ENCODE measurements at regions not wholly inside any gene's neighbourhood (a gene's known extent, or its start where the extent isn't known, plus 50 kb on each side); places are given as distances from the start of the nearest gene placed in this dataset.

- H4K20me1 ChIP-seq (ENCODE audit: insufficient read depth, low read length, poor library complexity, severe bottlenecking), result no peaks in the 10 kb centered on the region
- no peaks in the 10 kb centered on the region for H3F3A ChIP-seq (ENCODE audit: low read depth)
- H3K9me3 ChIP-seq (ENCODE audit: insufficient read depth, low read depth, low read length), result peaks cover 5% of the 10 kb centered on the region; the same call in 1 of the 2 replicates
- no peak overlapping the region for H3K4me2 ChIP-seq (ENCODE audit: low read depth, low read length, poor library complexity, severe bottlenecking)
- no peaks in the 10 kb centered on the region for H3K36me3 ChIP-seq (ENCODE audit: insufficient read depth, low read length)
- H3K9me2 ChIP-seq (replicated peaks; ENCODE audit: low read depth, low read length), result no peaks in the 10 kb centered on the region
- no peaks in the 10 kb centered on the region for H3K79me2 ChIP-seq (ENCODE audit: insufficient read depth, low read length)
- H3K27me3 ChIP-seq (ENCODE audit: insufficient read depth, low read length, poor library complexity, severe bottlenecking), result no peaks in the 10 kb centered on the region
- no peak overlapping the region for H3K9ac ChIP-seq (ENCODE audit: low read depth, low read length, poor library complexity, severe bottlenecking)
- TF ChIP-seq EZH2phosphoT487 (IDR thresholded peaks at IDR 0.05; ENCODE audit: borderline replicate concordance), result no peak
- TF ChIP-seq CTCF (conservative IDR thresholded peaks at IDR 0.05; ENCODE audit: low read length), result no peak
- no peak overlapping the region for H2AFZ ChIP-seq (ENCODE audit: low read length)
- H3K4me1 ChIP-seq (ENCODE audit: insufficient read depth, low read length, poor library complexity, severe bottlenecking), result no peaks in the 10 kb centered on the region
- no peak overlapping the region for H3K4me3 ChIP-seq (ENCODE audit: low read length, poor library complexity, severe bottlenecking)
These were observed 319.3 kb downstream of the RFC3 start for GRCh38 chr13:34137200-34137599.

- H3K4me2 ChIP-seq (ENCODE audit: low read depth, low read length, poor library complexity, severe bottlenecking), result no peak overlapping the region
- H3K79me2 ChIP-seq (ENCODE audit: insufficient read depth, low read length), result no peaks in the 10 kb centered on the region
- no peaks in the 10 kb centered on the region for H3K36me3 ChIP-seq (ENCODE audit: insufficient read depth, low read length)
- TF ChIP-seq CTCF (conservative IDR thresholded peaks at IDR 0.05; ENCODE audit: low read length), result no peak
- TF ChIP-seq EZH2phosphoT487 (IDR thresholded peaks at IDR 0.05; ENCODE audit: borderline replicate concordance), result no peak
- H3K9me3 ChIP-seq (ENCODE audit: insufficient read depth, low read depth, low read length), result peaks cover 5% of the 10 kb centered on the region; the same call in 1 of the 2 replicates
- H3K9me2 ChIP-seq (replicated peaks; ENCODE audit: low read depth, low read length), result no peaks in the 10 kb centered on the region
- H3F3A ChIP-seq (ENCODE audit: low read depth), result no peaks in the 10 kb centered on the region
- H3K4me3 ChIP-seq (ENCODE audit: low read length, poor library complexity, severe bottlenecking), result no peak overlapping the region
- H2AFZ ChIP-seq (ENCODE audit: low read length), result no peak overlapping the region
- no peaks in the 10 kb centered on the region for H4K20me1 ChIP-seq (ENCODE audit: insufficient read depth, low read length, poor library complexity, severe bottlenecking)
- no peaks in the 10 kb centered on the region for H3K27me3 ChIP-seq (ENCODE audit: insufficient read depth, low read length, poor library complexity, severe bottlenecking)
- H3K4me1 ChIP-seq (ENCODE audit: insufficient read depth, low read length, poor library complexity, severe bottlenecking), result no peaks in the 10 kb centered on the region
- no peak overlapping the region for H3K9ac ChIP-seq (ENCODE audit: low read depth, low read length, poor library complexity, severe bottlenecking)
These were observed 321.8 kb downstream of the RFC3 start for GRCh38 chr13:34139660-34140227.

- Histone ChIP-seq H3K9ac (ENCODE audit: low read depth, low read length, poor library complexity, severe bottlenecking) (no peak overlapping the region), H3K36me3 (ENCODE audit: insufficient read depth, low read length) (no peaks in the 10 kb centered on the region), H2AFZ (ENCODE audit: low read length) (no peak overlapping the region), H3K27me3 (ENCODE audit: insufficient read depth, low read length, poor library complexity, severe bottlenecking) (no peaks in the 10 kb centered on the region), H3K4me3 (ENCODE audit: low read length, poor library complexity, severe bottlenecking) (no peak overlapping the region), H3K4me1 (ENCODE audit: insufficient read depth, low read length, poor library complexity, severe bottlenecking) (no peaks in the 10 kb centered on the region), H3F3A (ENCODE audit: low read depth) (no peaks in the 10 kb centered on the region), H3K9me2 (replicated peaks; ENCODE audit: low read depth, low read length) (no peaks in the 10 kb centered on the region), H3K9me3 (ENCODE audit: insufficient read depth, low read depth, low read length) (no peaks in the 10 kb centered on the region; the same call in 1 of the 2 replicates), H3K79me2 (ENCODE audit: insufficient read depth, low read length) (no peaks in the 10 kb centered on the region), H4K20me1 (ENCODE audit: insufficient read depth, low read length, poor library complexity, severe bottlenecking) (no peaks in the 10 kb centered on the region), H3K4me2 (ENCODE audit: low read depth, low read length, poor library complexity, severe bottlenecking) (no peak overlapping the region)
- TF ChIP-seq EZH2phosphoT487 (IDR thresholded peaks at IDR 0.05; ENCODE audit: borderline replicate concordance) (no peak), CTCF (conservative IDR thresholded peaks at IDR 0.05; ENCODE audit: low read length) (no peak)
These were observed 325.7 kb downstream of the RFC3 start for GRCh38 chr13:34143637-34144036.
